CD8-positive, alpha-beta memory T cell (primary cell): ENCODE measurements at regions not wholly inside any gene's neighbourhood (a gene's known extent, or its start where the extent isn't known, plus 50 kb on each side); places are given as distances from the start of the nearest gene placed in this dataset.

Source experiments
- CTCF ChIA-PET: fragments of 350-600 bp; sonication (Branson Sonifier 250); formaldehyde crosslinking; loops from one replicate; lab custom pipeline; 2021; ENCODE audit warnings: antibody characterized with exemption; lab: Charles Lee
- POLR2A ChIA-PET: fragments of 350-600 bp; sonication (Branson Sonifier 250); formaldehyde crosslinking; loops from one replicate; lab custom pipeline; 2021; ENCODE audit warnings: antibody characterized with exemption; lab: Charles Lee
- DNase-seq, 5 donors: peaks; one replicate each; pipeline versions ENCODE4 v3.0.0 to v3.0.0-alpha.2; 2020 to 2022; ENCODE audit warnings: mixed read lengths in 1 of 5
- H3K27ac ChIP-seq: one replicate; pipeline ENCODE4 v1.7.0; 2013; ENCODE audit warnings: low read depth, mild to moderate bottlenecking, low read length, moderate library complexity
- H3K27me3 ChIP-seq: 2 replicates; pipeline ENCODE4 v1.7.0; 2013; ENCODE audit warnings: low read length, mild to moderate bottlenecking; ENCODE audit not compliant: insufficient read depth, poor library complexity, severe bottlenecking
- H3K36me3 ChIP-seq: 2 replicates; pipeline ENCODE4 v1.7.0; 2013; ENCODE audit warnings: mild to moderate bottlenecking, low read length, moderate library complexity; ENCODE audit not compliant: insufficient read depth
- H3K4me1 ChIP-seq: 2 replicates; pipeline ENCODE4 v1.7.0; 2013; ENCODE audit warnings: mild to moderate bottlenecking, low read length, moderate library complexity; ENCODE audit not compliant: insufficient read depth
- H3K4me3 ChIP-seq: 2 replicates; pipeline ENCODE4 v1.7.0; 2013; ENCODE audit warnings: mild to moderate bottlenecking, low read length
- H3K9me3 ChIP-seq: 2 replicates; pipeline ENCODE4 v1.7.0; 2013; ENCODE audit warnings: mild to moderate bottlenecking, low read length
- H3K27ac Mint-ChIP-seq, 8 donors: one replicate each; pipeline ENCODE4 v1.8.0; 2020 to 2021; ENCODE audit warnings: mixed read lengths in 8 of 8, mild to moderate bottlenecking in 6 of 8, inconsistent platforms in 3 of 8, moderate library complexity in 3 of 8
- H3K27me3 Mint-ChIP-seq, 2 donors: one replicate each; pipeline ENCODE4 v1.8.0; 2020 to 2021; ENCODE audit warnings: mixed read lengths in 2 of 2, mild to moderate bottlenecking in 1 of 2, moderate library complexity in 1 of 2
- H3K36me3 Mint-ChIP-seq, 3 donors: one replicate each; pipeline ENCODE4 v1.8.0; 2020 to 2021; ENCODE audit warnings: mixed read lengths in 3 of 3, inconsistent platforms in 1 of 3, mild to moderate bottlenecking in 1 of 3
- H3K4me1 Mint-ChIP-seq, 3 donors: one replicate each; pipeline ENCODE4 v1.8.0; 2020 to 2021; ENCODE audit warnings: mixed read lengths in 3 of 3, inconsistent platforms in 1 of 3, mild to moderate bottlenecking in 1 of 3
- H3K4me3 Mint-ChIP-seq, 7 donors: one replicate each; pipeline ENCODE4 v1.8.0; 2020 to 2021; ENCODE audit warnings: mixed read lengths in 7 of 7, mild to moderate bottlenecking in 6 of 7, moderate library complexity in 4 of 7, inconsistent platforms in 2 of 7
- H3K9me3 Mint-ChIP-seq, 5 donors: one replicate each; pipeline ENCODE4 v1.8.0; 2020 to 2022; ENCODE audit warnings: mixed read lengths in 5 of 5, mild to moderate bottlenecking in 3 of 5, moderate library complexity in 2 of 5, inconsistent platforms in 1 of 5

GRCh38 chr1:99589186-99589636 is 56.7 kb upstream of the PALMD start:
- no peak for DNase-seq
- H3K9me3 Mint-ChIP-seq: peaks cover 0 to 2% (median 1%) of the 10 kb centered on the region in 5 donors
- Histone ChIP-seq H3K4me3 (no peak overlapping the region), H3K27me3 (no peaks in the 10 kb centered on the region), H3K4me1 (no peaks in the 10 kb centered on the region), H3K9me3 (no peaks in the 10 kb centered on the region), H3K27ac (no peak overlapping the region), H3K36me3 (no peaks in the 10 kb centered on the region)
- H3K4me1 Mint-ChIP-seq: no peaks in the 10 kb centered on the region
- CTCF ChIA-PET: no interaction called here
- no peak overlapping the region for H3K4me3 Mint-ChIP-seq
- H3K27ac Mint-ChIP-seq: no peak overlapping the region
- POLR2A ChIA-PET: no interaction called here
- H3K27me3 Mint-ChIP-seq: peaks cover 9 to 23% of the 10 kb centered on the region in 2 donors
- no peaks in the 10 kb centered on the region for H3K36me3 Mint-ChIP-seq

- H3K4me3 ChIP-seq: no peak overlapping the region
- Mint-ChIP-seq H3K36me3 (no peaks in the 10 kb centered on the region), H3K27me3 (peaks cover 9 to 23% of the 10 kb centered on the region in 2 donors), H3K9me3 (peaks cover 0 to 2% (median 1%) of the 10 kb centered on the region in 5 donors), H3K4me3 (no peak overlapping the region), H3K27ac (no peak overlapping the region), H3K4me1 (no peaks in the 10 kb centered on the region)
- H3K36me3 ChIP-seq: no peaks in the 10 kb centered on the region
- DNase-seq: no peak
- H3K9me3 ChIP-seq: no peaks in the 10 kb centered on the region
- no peak overlapping the region for H3K27ac ChIP-seq
- POLR2A ChIA-PET: no interaction called here
- H3K4me1 ChIP-seq: no peaks in the 10 kb centered on the region
- no peaks in the 10 kb centered on the region for H3K27me3 ChIP-seq
- CTCF ChIA-PET: no interaction called here
Observed at GRCh38 chr1:99590578-99591209, 55.2 kb upstream of the PALMD start.

GRCh38 chr1:99591886-99592285 is 54.0 kb upstream of the PALMD start:
- Histone ChIP-seq H3K9me3 (no peaks in the 10 kb centered on the region), H3K4me1 (no peaks in the 10 kb centered on the region), H3K36me3 (no peaks in the 10 kb centered on the region), H3K4me3 (no peak overlapping the region), H3K27me3 (no peaks in the 10 kb centered on the region), H3K27ac (no peak overlapping the region)
- DNase-seq: no peak
- POLR2A ChIA-PET: no interaction called here
- Mint-ChIP-seq H3K27me3 (peaks cover 7 to 24% of the 10 kb centered on the region in 2 donors), H3K4me1 (no peaks in the 10 kb centered on the region), H3K36me3 (no peaks in the 10 kb centered on the region), H3K4me3 (no peak overlapping the region), H3K27ac (no peak overlapping the region), H3K9me3 (peaks cover 0 to 4% (median 1%) of the 10 kb centered on the region in 5 donors)
- CTCF ChIA-PET: no interaction called here

GRCh38 chr1:99594205-99594604 is 51.7 kb upstream of the PALMD start:
- no peaks in the 10 kb centered on the region for H3K9me3 ChIP-seq
- H3K27ac ChIP-seq: no peak overlapping the region
- H3K27me3 Mint-ChIP-seq: peaks cover 9 to 20% of the 10 kb centered on the region in 2 donors
- H3K4me1 Mint-ChIP-seq: no peaks in the 10 kb centered on the region
- no peaks in the 10 kb centered on the region for H3K36me3 ChIP-seq
- no peaks in the 10 kb centered on the region for H3K36me3 Mint-ChIP-seq
- no peaks in the 10 kb centered on the region for H3K4me1 ChIP-seq
- ChIA-PET POLR2A (no interaction called here), CTCF (no interaction called here)
- DNase-seq: no peak
- H3K4me3 Mint-ChIP-seq: no peak overlapping the region
- H3K27me3 ChIP-seq: no peaks in the 10 kb centered on the region
- H3K27ac Mint-ChIP-seq: no peak overlapping the region
- no peak overlapping the region for H3K4me3 ChIP-seq
- H3K9me3 Mint-ChIP-seq: peaks cover 0 to 4% (median 0%) of the 10 kb centered on the region in 5 donors

- Mint-ChIP-seq H3K27ac (no peak overlapping the region), H3K27me3 (peaks cover 7 to 14% of the 10 kb centered on the region in 2 donors), H3K36me3 (no peaks in the 10 kb centered on the region), H3K9me3 (peaks cover 0 to 2% (median 0%) of the 10 kb centered on the region in 5 donors), H3K4me3 (no peak overlapping the region), H3K4me1 (no peaks in the 10 kb centered on the region)
- ChIA-PET POLR2A (no interaction called here), CTCF (no interaction called here)
- no peak for DNase-seq
- H3K9me3 ChIP-seq: no peaks in the 10 kb centered on the region
- no peaks in the 10 kb centered on the region for H3K36me3 ChIP-seq
- H3K4me3 ChIP-seq: no peak overlapping the region
- no peak overlapping the region for H3K27ac ChIP-seq
- H3K4me1 ChIP-seq: no peaks in the 10 kb centered on the region
- no peaks in the 10 kb centered on the region for H3K27me3 ChIP-seq
Observed at GRCh38 chr1:99595041-99595440, 50.9 kb upstream of the PALMD start.

- no peak for DNase-seq
- H3K36me3 ChIP-seq: no peaks in the 10 kb centered on the region
- H3K27me3 ChIP-seq: no peaks in the 10 kb centered on the region
- no peak overlapping the region for H3K27ac ChIP-seq
- Mint-ChIP-seq H3K36me3 (no peaks in the 10 kb centered on the region), H3K4me3 (no peak overlapping the region), H3K9me3 (peaks cover 0 to 2% (median 0%) of the 10 kb centered on the region in 5 donors), H3K27me3 (peaks cover 7 to 10% of the 10 kb centered on the region in 2 donors), H3K4me1 (no peaks in the 10 kb centered on the region), H3K27ac (no peak overlapping the region)
- POLR2A ChIA-PET: no interaction called here
- no peak overlapping the region for H3K4me3 ChIP-seq
- no peaks in the 10 kb centered on the region for H3K9me3 ChIP-seq
- H3K4me1 ChIP-seq: no peaks in the 10 kb centered on the region
- CTCF ChIA-PET: no interaction called here
Observed at GRCh38 chr1:99595441-99595840, 50.5 kb upstream of the PALMD start.
